ENCODE measurements at regions not wholly inside any gene's neighbourhood (a gene's known extent, or its start where the extent isn't known, plus 50 kb on each side); places are given as distances from the start of the nearest gene placed in this dataset.

- Histone ChIP-seq H3K27me3 (ENCODE audit: insufficient read depth, low read length) (no peaks in the 10 kb centered on the region; the same call in 1 of the 2 replicates), H3K79me2 (ENCODE audit: insufficient read depth, low read length) (no peaks in the 10 kb centered on the region), H3K4me3 (replicated peaks in 1 of 2; ENCODE audit: low read depth in 1 of 2, low read length in 2 of 2) (no peak overlapping the region), H3K4me1 (ENCODE audit: control insufficient read depth in 1 of 2, insufficient read depth in 2 of 2, low read length in 2 of 2) (no peaks in the 10 kb centered on the region), H2AFZ (ENCODE audit: low read depth, low read length, poor library complexity, severe bottlenecking) (no peak overlapping the region), H3K9ac (ENCODE audit: low read length) (no peak overlapping the region), H3K9me2 (ENCODE audit: insufficient read depth) (no peaks in the 10 kb centered on the region), H4K20me1 (ENCODE audit: insufficient read depth) (no peaks in the 10 kb centered on the region), H3K9me3 (ENCODE audit: control insufficient read depth in 1 of 2, insufficient read depth in 1 of 2, low read depth in 1 of 2, low read length in 2 of 2) (0 out of 4 replicates have a peak, but pooled peaks cover 0 to 4% of the 10 kb centered on the region in 2 experiments), H3K27ac (ENCODE audit: low read depth, low read length) (no peak overlapping the region), H3K36me3 (ENCODE audit: control insufficient read depth in 1 of 2, insufficient read depth in 2 of 2, low read length in 2 of 2) (no peaks in the 10 kb centered on the region), H3K4me2 (ENCODE audit: low read length) (no peak overlapping the region)
- CTCF ChIA-PET, result no interaction called here
- no peak for TF ChIP-seq TCF7L2 (IDR thresholded peaks at IDR 0.05; ENCODE audit: borderline replicate concordance, extremely low read depth, insufficient read depth, insufficient read length)
- TF ChIP-seq ZNF274 (IDR thresholded peaks at IDR 0.05; ENCODE audit: low read depth, low read length), result no peak
- no peak for TF ChIP-seq POLR2A (IDR thresholded peaks at IDR 0.05; ENCODE audit: borderline replicate concordance, extremely low read depth, insufficient read depth, insufficient read length)
- no peak for TF ChIP-seq REST (IDR thresholded peaks at IDR 0.05; ENCODE audit: low read depth)
- TF ChIP-seq EGR1 (IDR thresholded peaks at IDR 0.05; ENCODE audit: low read depth), result no peak
- no peak for TF ChIP-seq EZH2phosphoT487 (IDR thresholded peaks at IDR 0.05; ENCODE audit: borderline replicate concordance)
- TF ChIP-seq ELF1 (IDR thresholded peaks at IDR 0.05; ENCODE audit: borderline replicate concordance, low read depth), result no peak
- no peak for TF ChIP-seq FOSL1 (IDR thresholded peaks at IDR 0.05; ENCODE audit: low read depth)
- TF ChIP-seq YY1 (IDR thresholded peaks at IDR 0.05; ENCODE audit: extremely low read depth, insufficient replicate concordance, low read depth, low read length), result no peak
- no peak for TF ChIP-seq SP1 (IDR thresholded peaks at IDR 0.05; ENCODE audit: low read depth)
- no peak for TF ChIP-seq RAD21 (IDR thresholded peaks at IDR 0.05; ENCODE audit: low read depth)
- TF ChIP-seq ZBTB33 (IDR thresholded peaks at IDR 0.05; ENCODE audit: extremely low read depth, insufficient replicate concordance, low read length), result no peak
- TF ChIP-seq JUND (IDR thresholded peaks at IDR 0.05), result no peak
- no peak for TF ChIP-seq CBX3 (IDR thresholded peaks at IDR 0.05; ENCODE audit: low read depth)
- no peak for TF ChIP-seq CTCF (IDR thresholded peaks at IDR 0.05 in 2 of 3, conservative IDR thresholded peaks at IDR 0.05 in 1 of 3; ENCODE audit: borderline replicate concordance in 1 of 3, insufficient read depth in 1 of 3, low read depth in 2 of 3, low read length in 2 of 3)
- TF ChIP-seq MAX (IDR thresholded peaks at IDR 0.05), result no peak
- TF ChIP-seq SIN3A (IDR thresholded peaks at IDR 0.05; ENCODE audit: low read depth), result no peak
- no peak for TF ChIP-seq EZH2 (IDR thresholded peaks at IDR 0.05)
- no peak for TF ChIP-seq SRF (IDR thresholded peaks at IDR 0.05; ENCODE audit: low read depth)
- no peak for TF ChIP-seq ZFX (IDR thresholded peaks at IDR 0.05)
- no TSS peak for BruUV-seq (replicated peaks)
- no peak for DNase-seq (ENCODE audit: low read depth, low spot score)
- RAD21 ChIA-PET (ENCODE audit: low non-redundant PET in 1 of 2, low total read pairs in 2 of 2, uncharacterized antibody in 2 of 2, unreplicated experiment in 2 of 2), result no interaction called here
- intact Hi-C loops (cut with micrococcal nuclease), result no loop called here
- ATAC-seq, result no peak
- POLR2A ChIA-PET, result no interaction called here
Observed at GRCh38 chr9:134993996-134994720, 76.4 kb upstream of the FCN1 start.

Measured in HCT116 (cell line).